ENCODE measurements at regions not wholly inside any gene's neighbourhood (a gene's known extent, or its start where the extent isn't known, plus 50 kb on each side); places are given as distances from the start of the nearest gene placed in this dataset.

DNA sequence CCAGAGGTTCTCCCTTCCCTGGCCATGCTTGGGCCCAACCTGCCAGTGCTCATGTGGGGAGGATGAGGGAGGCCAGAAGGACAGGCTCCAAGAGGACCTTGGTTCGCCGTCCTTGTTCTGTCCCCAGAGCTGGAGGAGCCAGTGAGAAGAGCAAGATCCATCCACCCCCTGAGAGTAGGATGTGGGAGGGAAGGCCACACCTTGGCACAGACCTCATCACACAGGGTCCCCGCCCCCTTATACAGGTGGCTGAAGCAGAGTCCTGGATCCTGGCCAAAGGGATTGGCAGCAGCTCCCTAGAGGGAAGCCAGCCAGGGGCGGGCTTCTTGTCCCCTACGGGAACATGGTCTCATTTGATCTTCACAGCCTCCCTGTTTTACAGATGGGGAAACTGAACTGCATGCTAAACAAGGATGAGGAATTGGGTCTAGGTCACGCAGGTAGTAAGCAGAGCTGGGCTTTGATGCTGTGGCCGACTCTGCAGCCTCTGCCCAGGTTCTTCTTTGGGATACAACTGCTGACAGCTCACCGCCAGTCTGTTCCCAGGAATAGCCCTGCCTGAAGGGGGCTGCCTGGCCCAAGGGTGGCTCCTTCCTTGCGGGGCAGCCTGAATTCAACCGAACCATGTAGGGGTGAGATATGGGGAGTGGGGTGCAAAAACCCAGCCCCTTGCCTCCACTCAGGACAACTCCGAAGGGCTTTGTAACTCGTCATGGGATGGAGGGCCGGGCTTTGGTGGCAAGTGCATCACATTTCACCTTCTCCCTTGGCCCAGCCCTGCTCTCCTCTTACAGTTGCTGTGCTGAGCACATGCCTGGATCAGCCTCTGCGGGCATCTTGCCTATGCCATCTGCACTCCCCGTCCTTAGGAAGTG, 62.2 kb upstream of the KDM7A start (continued):
- TF ChIP-seq, protein P1, sequence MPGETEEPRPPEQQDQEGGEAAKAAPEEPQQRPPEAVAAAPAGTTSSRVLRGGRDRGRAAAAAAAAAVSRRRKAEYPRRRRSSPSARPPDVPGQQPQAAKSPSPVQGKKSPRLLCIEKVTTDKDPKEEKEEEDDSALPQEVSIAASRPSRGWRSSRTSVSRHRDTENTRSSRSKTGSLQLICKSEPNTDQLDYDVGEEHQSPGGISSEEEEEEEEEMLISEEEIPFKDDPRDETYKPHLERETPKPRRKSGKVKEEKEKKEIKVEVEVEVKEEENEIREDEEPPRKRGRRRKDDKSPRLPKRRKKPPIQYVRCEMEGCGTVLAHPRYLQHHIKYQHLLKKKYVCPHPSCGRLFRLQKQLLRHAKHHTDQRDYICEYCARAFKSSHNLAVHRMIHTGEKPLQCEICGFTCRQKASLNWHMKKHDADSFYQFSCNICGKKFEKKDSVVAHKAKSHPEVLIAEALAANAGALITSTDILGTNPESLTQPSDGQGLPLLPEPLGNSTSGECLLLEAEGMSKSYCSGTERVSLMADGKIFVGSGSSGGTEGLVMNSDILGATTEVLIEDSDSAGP (CRISPR knock-in tag; IDR thresholded peaks at IDR 0.05; ENCODE audit: borderline replicate concordance): no peak
- TF ChIP-seq PHF8 (CRISPR knock-in tag; IDR thresholded peaks at IDR 0.05): no peak
- TF ChIP-seq SRSF1 (optimal IDR thresholded peaks at IDR 0.05; ENCODE audit: low read depth, low read length): no peak
- no peak for TF ChIP-seq ZNF709 (CRISPR knock-in tag; IDR thresholded peaks at IDR 0.05)
- TF ChIP-seq, protein P2, sequence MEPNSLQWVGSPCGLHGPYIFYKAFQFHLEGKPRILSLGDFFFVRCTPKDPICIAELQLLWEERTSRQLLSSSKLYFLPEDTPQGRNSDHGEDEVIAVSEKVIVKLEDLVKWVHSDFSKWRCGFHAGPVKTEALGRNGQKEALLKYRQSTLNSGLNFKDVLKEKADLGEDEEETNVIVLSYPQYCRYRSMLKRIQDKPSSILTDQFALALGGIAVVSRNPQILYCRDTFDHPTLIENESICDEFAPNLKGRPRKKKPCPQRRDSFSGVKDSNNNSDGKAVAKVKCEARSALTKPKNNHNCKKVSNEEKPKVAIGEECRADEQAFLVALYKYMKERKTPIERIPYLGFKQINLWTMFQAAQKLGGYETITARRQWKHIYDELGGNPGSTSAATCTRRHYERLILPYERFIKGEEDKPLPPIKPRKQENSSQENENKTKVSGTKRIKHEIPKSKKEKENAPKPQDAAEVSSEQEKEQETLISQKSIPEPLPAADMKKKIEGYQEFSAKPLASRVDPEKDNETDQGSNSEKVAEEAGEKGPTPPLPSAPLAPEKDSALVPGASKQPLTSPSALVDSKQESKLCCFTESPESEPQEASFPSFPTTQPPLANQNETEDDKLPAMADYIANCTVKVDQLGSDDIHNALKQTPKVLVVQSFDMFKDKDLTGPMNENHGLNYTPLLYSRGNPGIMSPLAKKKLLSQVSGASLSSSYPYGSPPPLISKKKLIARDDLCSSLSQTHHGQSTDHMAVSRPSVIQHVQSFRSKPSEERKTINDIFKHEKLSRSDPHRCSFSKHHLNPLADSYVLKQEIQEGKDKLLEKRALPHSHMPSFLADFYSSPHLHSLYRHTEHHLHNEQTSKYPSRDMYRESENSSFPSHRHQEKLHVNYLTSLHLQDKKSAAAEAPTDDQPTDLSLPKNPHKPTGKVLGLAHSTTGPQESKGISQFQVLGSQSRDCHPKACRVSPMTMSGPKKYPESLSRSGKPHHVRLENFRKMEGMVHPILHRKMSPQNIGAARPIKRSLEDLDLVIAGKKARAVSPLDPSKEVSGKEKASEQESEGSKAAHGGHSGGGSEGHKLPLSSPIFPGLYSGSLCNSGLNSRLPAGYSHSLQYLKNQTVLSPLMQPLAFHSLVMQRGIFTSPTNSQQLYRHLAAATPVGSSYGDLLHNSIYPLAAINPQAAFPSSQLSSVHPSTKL (CRISPR knock-in tag; IDR thresholded peaks at IDR 0.05): peak; percentile 26; the same call in 1 of the 2 replicates
- no peak for TF ChIP-seq FOXA1 (IDR thresholded peaks at IDR 0.05)
- TF ChIP-seq FOXA1 (CRISPR knock-in tag; IDR thresholded peaks at IDR 0.05): peak; percentile 33; the same call in 1 of the 2 replicates
- TF ChIP-seq, protein P3, sequence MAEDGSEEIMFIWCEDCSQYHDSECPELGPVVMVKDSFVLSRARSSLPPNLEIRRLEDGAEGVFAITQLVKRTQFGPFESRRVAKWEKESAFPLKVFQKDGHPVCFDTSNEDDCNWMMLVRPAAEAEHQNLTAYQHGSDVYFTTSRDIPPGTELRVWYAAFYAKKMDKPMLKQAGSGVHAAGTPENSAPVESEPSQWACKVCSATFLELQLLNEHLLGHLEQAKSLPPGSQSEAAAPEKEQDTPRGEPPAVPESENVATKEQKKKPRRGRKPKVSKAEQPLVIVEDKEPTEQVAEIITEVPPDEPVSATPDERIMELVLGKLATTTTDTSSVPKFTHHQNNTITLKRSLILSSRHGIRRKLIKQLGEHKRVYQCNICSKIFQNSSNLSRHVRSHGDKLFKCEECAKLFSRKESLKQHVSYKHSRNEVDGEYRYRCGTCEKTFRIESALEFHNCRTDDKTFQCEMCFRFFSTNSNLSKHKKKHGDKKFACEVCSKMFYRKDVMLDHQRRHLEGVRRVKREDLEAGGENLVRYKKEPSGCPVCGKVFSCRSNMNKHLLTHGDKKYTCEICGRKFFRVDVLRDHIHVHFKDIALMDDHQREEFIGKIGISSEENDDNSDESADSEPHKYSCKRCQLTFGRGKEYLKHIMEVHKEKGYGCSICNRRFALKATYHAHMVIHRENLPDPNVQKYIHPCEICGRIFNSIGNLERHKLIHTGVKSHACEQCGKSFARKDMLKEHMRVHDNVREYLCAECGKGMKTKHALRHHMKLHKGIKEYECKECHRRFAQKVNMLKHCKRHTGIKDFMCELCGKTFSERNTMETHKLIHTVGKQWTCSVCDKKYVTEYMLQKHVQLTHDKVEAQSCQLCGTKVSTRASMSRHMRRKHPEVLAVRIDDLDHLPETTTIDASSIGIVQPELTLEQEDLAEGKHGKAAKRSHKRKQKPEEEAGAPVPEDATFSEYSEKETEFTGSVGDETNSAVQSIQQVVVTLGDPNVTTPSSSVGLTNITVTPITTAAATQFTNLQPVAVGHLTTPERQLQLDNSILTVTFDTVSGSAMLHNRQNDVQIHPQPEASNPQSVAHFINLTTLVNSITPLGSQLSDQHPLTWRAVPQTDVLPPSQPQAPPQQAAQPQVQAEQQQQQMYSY (CRISPR knock-in tag; IDR thresholded peaks at IDR 0.05): 0 out of 2 replicates have a peak, but pooled peaks have one; percentile 37
- no peak for TF ChIP-seq HNF4A (CRISPR knock-in tag; IDR thresholded peaks at IDR 0.05)
- TF ChIP-seq ISL2 (CRISPR knock-in tag; IDR thresholded peaks at IDR 0.05): 0 out of 2 replicates have a peak, but pooled peaks have one; percentile 35
- TF ChIP-seq, protein P4, sequence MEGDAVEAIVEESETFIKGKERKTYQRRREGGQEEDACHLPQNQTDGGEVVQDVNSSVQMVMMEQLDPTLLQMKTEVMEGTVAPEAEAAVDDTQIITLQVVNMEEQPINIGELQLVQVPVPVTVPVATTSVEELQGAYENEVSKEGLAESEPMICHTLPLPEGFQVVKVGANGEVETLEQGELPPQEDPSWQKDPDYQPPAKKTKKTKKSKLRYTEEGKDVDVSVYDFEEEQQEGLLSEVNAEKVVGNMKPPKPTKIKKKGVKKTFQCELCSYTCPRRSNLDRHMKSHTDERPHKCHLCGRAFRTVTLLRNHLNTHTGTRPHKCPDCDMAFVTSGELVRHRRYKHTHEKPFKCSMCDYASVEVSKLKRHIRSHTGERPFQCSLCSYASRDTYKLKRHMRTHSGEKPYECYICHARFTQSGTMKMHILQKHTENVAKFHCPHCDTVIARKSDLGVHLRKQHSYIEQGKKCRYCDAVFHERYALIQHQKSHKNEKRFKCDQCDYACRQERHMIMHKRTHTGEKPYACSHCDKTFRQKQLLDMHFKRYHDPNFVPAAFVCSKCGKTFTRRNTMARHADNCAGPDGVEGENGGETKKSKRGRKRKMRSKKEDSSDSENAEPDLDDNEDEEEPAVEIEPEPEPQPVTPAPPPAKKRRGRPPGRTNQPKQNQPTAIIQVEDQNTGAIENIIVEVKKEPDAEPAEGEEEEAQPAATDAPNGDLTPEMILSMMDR (CRISPR knock-in tag; IDR thresholded peaks at IDR 0.05): 0 out of 2 replicates have a peak, but pooled peaks have one; percentile 20
- no peak for TF ChIP-seq ZNF326 (CRISPR knock-in tag; IDR thresholded peaks at IDR 0.05; ENCODE audit: borderline replicate concordance)
- TF ChIP-seq, protein P5, sequence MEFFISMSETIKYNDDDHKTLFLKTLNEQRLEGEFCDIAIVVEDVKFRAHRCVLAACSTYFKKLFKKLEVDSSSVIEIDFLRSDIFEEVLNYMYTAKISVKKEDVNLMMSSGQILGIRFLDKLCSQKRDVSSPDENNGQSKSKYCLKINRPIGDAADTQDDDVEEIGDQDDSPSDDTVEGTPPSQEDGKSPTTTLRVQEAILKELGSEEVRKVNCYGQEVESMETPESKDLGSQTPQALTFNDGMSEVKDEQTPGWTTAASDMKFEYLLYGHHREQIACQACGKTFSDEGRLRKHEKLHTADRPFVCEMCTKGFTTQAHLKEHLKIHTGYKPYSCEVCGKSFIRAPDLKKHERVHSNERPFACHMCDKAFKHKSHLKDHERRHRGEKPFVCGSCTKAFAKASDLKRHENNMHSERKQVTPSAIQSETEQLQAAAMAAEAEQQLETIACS (CRISPR knock-in tag; IDR thresholded peaks at IDR 0.05): no peak
- no peak for TF ChIP-seq NAIF1 (CRISPR knock-in tag; IDR thresholded peaks at IDR 0.05; ENCODE audit: borderline replicate concordance)
- peak; percentile 28; the same call in 1 of the 2 replicates for TF ChIP-seq MED1 (CRISPR knock-in tag; IDR thresholded peaks at IDR 0.05)
- peak; percentile 28; the same call in 1 of the 2 replicates for TF ChIP-seq ZFX (CRISPR knock-in tag; IDR thresholded peaks at IDR 0.05; ENCODE audit: low read depth)

Measured in HepG2 (cell line).